H1 (cell line): ENCODE measurements at regions not wholly inside any gene's neighbourhood (a gene's known extent, or its start where the extent isn't known, plus 50 kb on each side); places are given as distances from the start of the nearest gene placed in this dataset.

Experiments
- CTCF ChIA-PET: fragments of 300-600 bp; sonication (Branson Sonifier 250); formaldehyde crosslinking; loops from one replicate; lab custom pipeline; 2021; ENCODE audit not compliant: partially characterized antibody; lab: Charles Lee
- POLR2A ChIA-PET: fragments of 300-600 bp; sonication (Branson Sonifier 250); formaldehyde crosslinking; loops from one replicate; lab custom pipeline; 2021; ENCODE audit warnings: inconsistent platforms; ENCODE audit not compliant: partially characterized antibody; lab: Charles Lee
- DNase-seq, 2 experiments: peaks; one replicate each; pipeline versions ENCODE4 v3.0.0 to v3.0.0-alpha.2; 2010 to 2022; ENCODE audit warnings: low spot score in 2 of 2, low read depth in 1 of 2, mixed read lengths in 1 of 2
- FAIRE-seq: peaks from 2 replicates; lab custom pipeline; 2011; peaks lifted over from hg19 to GRCh38; lab: Jason Lieb, UNC
- H2AFZ ChIP-seq: 2 replicates; pipeline ENCODE4 v1.8.1; 2012; ENCODE audit warnings: low read length, inconsistent platforms
- H2AK5ac ChIP-seq: 2 replicates; pipeline ENCODE4 v1.6.1; 2013; ENCODE audit warnings: low read depth, low read length
- H2BK120ac ChIP-seq: replicated peaks from 2 replicates; pipeline ENCODE3; 2013; ENCODE audit warnings: low read depth, low read length, inconsistent platforms
- H2BK12ac ChIP-seq: 2 replicates; pipeline ENCODE4 v1.6.1; 2013; ENCODE audit warnings: low read depth, low read length
- H2BK15ac ChIP-seq: 2 replicates; pipeline ENCODE4 v1.6.1; 2013; ENCODE audit warnings: low read length
- H2BK20ac ChIP-seq: 2 replicates; pipeline ENCODE4 v1.6.1; 2013; ENCODE audit warnings: low read length
- H2BK5ac ChIP-seq: 2 replicates; pipeline ENCODE4 v1.6.1; 2013; ENCODE audit warnings: low read depth, low read length
- H3K14ac ChIP-seq: 2 replicates; pipeline ENCODE4 v1.6.1; 2013; ENCODE audit warnings: inconsistent platforms; ENCODE audit not compliant: insufficient read length
- H3K18ac ChIP-seq: 2 replicates; pipeline ENCODE4 v1.6.1; 2013; ENCODE audit warnings: low read length; ENCODE audit errors: extremely low read depth
- H3K23ac ChIP-seq: 2 replicates; pipeline ENCODE4 v1.6.1; 2013; ENCODE audit warnings: inconsistent platforms; ENCODE audit not compliant: insufficient read length
- H3K23me2 ChIP-seq: 2 replicates; pipeline ENCODE4 v1.6.1; 2013; ENCODE audit warnings: low read depth, low read length
- H3K27ac ChIP-seq: 2 replicates; pipeline ENCODE4 v1.6.1; 2011; ENCODE audit warnings: low read depth, low read length, inconsistent platforms
- H3K27me3 ChIP-seq, 4 experiments: replicated peaks in 1 of 4; 1 replicate in 1 of 4; 2 replicates in 3 of 4; pipeline versions ENCODE4 v1.6.1 to v1.8.1; 2011 to 2013; ENCODE audit warnings: low read length in 3 of 4, mild to moderate bottlenecking in 3 of 4, inconsistent platforms in 2 of 4, mixed read lengths in 2 of 4, moderate library complexity in 1 of 4; ENCODE audit not compliant: control insufficient read depth in 3 of 4, insufficient read depth in 3 of 4; ENCODE audit errors: extremely low read depth in 1 of 4
- H3K36me3 ChIP-seq, 4 experiments: 2 replicates each; pipeline versions ENCODE4 v1.6.1 to v1.8.1; 2011 to 2013; ENCODE audit warnings: mild to moderate bottlenecking in 4 of 4, low read length in 3 of 4, moderate library complexity in 2 of 4, control low read depth in 1 of 4, inconsistent platforms in 1 of 4; ENCODE audit not compliant: insufficient read depth in 4 of 4, control insufficient read depth in 2 of 4
- H3K4ac ChIP-seq: replicated peaks from 2 replicates; pipeline ENCODE3; 2013; ENCODE audit warnings: low read length, low read depth, mixed read lengths, inconsistent platforms; ENCODE audit not compliant: insufficient read length
- H3K4me1 ChIP-seq, 4 experiments: replicated peaks in 1 of 4; 1 replicate in 1 of 4; 2 replicates in 3 of 4; pipeline versions ENCODE4 v1.6.1 to v1.8.1; 2011 to 2013; ENCODE audit warnings: low read length in 3 of 4, inconsistent platforms in 2 of 4, mixed read lengths in 1 of 4; ENCODE audit not compliant: insufficient read depth in 4 of 4, control insufficient read depth in 3 of 4
- H3K4me2 ChIP-seq, 2 experiments: 2 replicates each; pipeline versions ENCODE4 v1.6.1 to v1.8.1; 2011 to 2013; ENCODE audit warnings: low read depth in 2 of 2, low read length in 2 of 2, control low read depth in 1 of 2, inconsistent platforms in 1 of 2, mild to moderate bottlenecking in 1 of 2; ENCODE audit not compliant: insufficient read depth in 1 of 2
- H3K4me3 ChIP-seq, 4 experiments: fragments of 200-600, 300-600 bp in 1 of 4; sonication (generic), shearing (Covaris generic), sonication (Bioruptor Twin) in 1 of 4; 2 replicates each; pipeline versions ENCODE4 v1.5.1 to v1.8.1; 2011 to 2016; ENCODE audit warnings: low read length in 4 of 4, low read depth in 3 of 4, control low read depth in 2 of 4, inconsistent platforms in 2 of 4, mild to moderate bottlenecking in 2 of 4, mixed read lengths in 1 of 4, moderate library complexity in 1 of 4; ENCODE audit not compliant: insufficient read depth in 2 of 4; ENCODE audit errors: extremely low read depth in 1 of 4
- H3K56ac ChIP-seq: replicated peaks from 2 replicates; pipeline ENCODE3; 2013; ENCODE audit warnings: low read depth, mild to moderate bottlenecking, mixed read lengths, low read length, inconsistent platforms; ENCODE audit not compliant: insufficient read length
- H3K79me1 ChIP-seq: 2 replicates; pipeline ENCODE4 v1.6.1; 2013; ENCODE audit warnings: low read depth, low read length, control low read depth
- H3K79me2 ChIP-seq, 2 experiments: 2 replicates each; pipeline versions ENCODE4 v1.6.1 to v1.8.1; 2012 to 2013; ENCODE audit warnings: low read length in 2 of 2, mild to moderate bottlenecking in 2 of 2, inconsistent platforms in 1 of 2; ENCODE audit not compliant: insufficient read depth in 2 of 2, control insufficient read depth in 1 of 2
- H3K9ac ChIP-seq, 4 experiments: replicated peaks in 1 of 4; 1 replicate in 1 of 4; 2 replicates in 3 of 4; pipeline versions ENCODE4 v1.6.1 to v1.8.1; 2011 to 2013; ENCODE audit warnings: low read depth in 3 of 4, low read length in 3 of 4, control low read depth in 2 of 4, mild to moderate bottlenecking in 2 of 4, moderate library complexity in 2 of 4, inconsistent platforms in 1 of 4; ENCODE audit errors: extremely low read depth in 1 of 4
- H3K9me3 ChIP-seq, 2 experiments: 2 replicates each; pipeline versions ENCODE4 v1.6.1 to v1.8.1; 2012 to 2013; ENCODE audit warnings: mild to moderate bottlenecking in 2 of 2, moderate library complexity in 2 of 2, control low read depth in 1 of 2, inconsistent platforms in 1 of 2, low read depth in 1 of 2, low read length in 1 of 2, mixed read lengths in 1 of 2; ENCODE audit not compliant: insufficient read depth in 2 of 2
- H4K20me1 ChIP-seq, 2 experiments: replicated peaks in 1 of 2; 2 replicates each; pipeline versions ENCODE3 to v1.8.1; 2011 to 2013; ENCODE audit warnings: inconsistent platforms in 2 of 2, low read length in 2 of 2, mild to moderate bottlenecking in 1 of 2; ENCODE audit not compliant: insufficient read depth in 2 of 2, control insufficient read depth in 1 of 2
- H4K5ac ChIP-seq: 2 replicates; pipeline ENCODE4 v1.6.1; 2013; ENCODE audit warnings: low read length, low read depth, mixed read lengths, inconsistent platforms; ENCODE audit not compliant: insufficient read length
- H4K8ac ChIP-seq: 2 replicates; pipeline ENCODE4 v1.8.0; 2013; ENCODE audit warnings: mild to moderate bottlenecking, moderate library complexity, low read length, inconsistent platforms; ENCODE audit not compliant: insufficient read depth; ENCODE audit errors: extremely low read depth
- H4K91ac ChIP-seq: replicated peaks from 2 replicates; pipeline ENCODE3; 2013; ENCODE audit warnings: low read length, mixed read lengths, inconsistent platforms; ENCODE audit not compliant: insufficient read length
- KDM5A ChIP-seq: fragments of 200-600 bp; IDR thresholded peaks from 2 replicates; pipeline ENCODE4 v1.7.1; 2012; ENCODE audit warnings: mild to moderate bottlenecking, low read length, inconsistent platforms, mixed read lengths
- TAF1 ChIP-seq: IDR thresholded peaks from 2 replicates; pipeline ENCODE4 v1.6.1; 2011; ENCODE audit warnings: mild to moderate bottlenecking, low read depth, low read length
- WGBS, 2 experiments: shearing (Covaris generic) in 1 of 2; methylation state at CpG; one replicate each; pipeline versions ENCODE4 v1.1.6 to v1.1.7; 2013 to 2015; ENCODE audit warnings: low lambda C conversion rate in 2 of 2, mixed read lengths in 2 of 2, inconsistent platforms in 1 of 2, low coverage in 1 of 2, missing lambda C conversion rate in 1 of 2; ENCODE audit not compliant: insufficient replicate concordance in 2 of 2, insufficient coverage in 1 of 2, insufficient read length in 1 of 2; ENCODE audit errors: extremely low coverage in 1 of 2, missing lambda C conversion rate in 1 of 2; 5-methylcytosine and 5-hydroxymethylcytosine counted together
- TF ChIP-seq, protein P1 (sequence below): IDR thresholded peaks from 2 replicates; pipeline ENCODE4 v1.6.1; 2012; ENCODE audit warnings: low read length, inconsistent platforms

DNA sequence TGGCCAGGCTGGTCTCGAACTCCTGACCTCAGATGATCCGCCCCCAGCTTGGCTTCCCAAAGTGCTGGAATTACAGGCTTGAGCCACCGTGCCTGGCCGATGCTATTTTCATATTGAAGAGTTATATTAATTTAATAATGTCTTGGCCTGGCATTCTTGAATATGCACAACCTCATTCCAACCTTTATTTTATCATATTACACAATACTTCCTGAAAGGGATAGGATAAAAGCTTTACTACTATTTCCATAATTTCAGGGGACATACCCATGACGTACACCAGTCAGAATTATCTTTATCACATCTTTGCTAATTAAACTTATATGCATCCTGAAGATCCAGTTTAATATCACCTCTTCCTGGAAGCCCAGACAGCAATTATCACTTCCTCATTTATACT, 205.3 kb downstream of the ZIC4 start:
- 93% methylated on average over 5 of the region's 5 CpGs; no CpG with 5 or more reads in 1 of the 2 experiments for WGBS, 2 experiments
- Histone ChIP-seq H3K4me3 (no peak overlapping the region), H4K8ac (no peak overlapping the region), H3K23ac (no peak overlapping the region), H3K18ac (no peak overlapping the region), H2AFZ (no peak overlapping the region), H2BK12ac (no peak overlapping the region), H3K27ac (no peak overlapping the region), H4K5ac (no peak overlapping the region), H3K4me2 (no peak overlapping the region), H3K23me2 (no peaks in the 10 kb centered on the region), H2AK5ac (no peak overlapping the region), H2BK5ac (no peak overlapping the region), H3K4me1 (no peaks in the 10 kb centered on the region), H3K56ac (no peak overlapping the region), H3K36me3 (no peaks in the 10 kb centered on the region), H2BK15ac (no peak overlapping the region), H3K9ac (no peak overlapping the region), H2BK20ac (no peak overlapping the region), H2BK120ac (no peak overlapping the region), H3K9me3 (no peaks in the 10 kb centered on the region), H3K27me3 (no peaks in the 10 kb centered on the region), H3K79me1 (no peaks in the 10 kb centered on the region), H3K14ac (no peak overlapping the region), H3K79me2 (no peaks in the 10 kb centered on the region), H3K4ac (no peak overlapping the region), H4K20me1 (no peaks in the 10 kb centered on the region), H4K91ac (no peak overlapping the region)
- DNase-seq, result no peak
- POLR2A ChIA-PET, result no interaction called here
- no peak for FAIRE-seq
- CTCF ChIA-PET, result interaction anchor here (0.6 to 1.2 kb wide), 2 partner anchors 9 to 560 kb away, joined by 3 read pairs; no protein-coding TSS in a partner anchor
- TF ChIP-seq, protein P1, sequence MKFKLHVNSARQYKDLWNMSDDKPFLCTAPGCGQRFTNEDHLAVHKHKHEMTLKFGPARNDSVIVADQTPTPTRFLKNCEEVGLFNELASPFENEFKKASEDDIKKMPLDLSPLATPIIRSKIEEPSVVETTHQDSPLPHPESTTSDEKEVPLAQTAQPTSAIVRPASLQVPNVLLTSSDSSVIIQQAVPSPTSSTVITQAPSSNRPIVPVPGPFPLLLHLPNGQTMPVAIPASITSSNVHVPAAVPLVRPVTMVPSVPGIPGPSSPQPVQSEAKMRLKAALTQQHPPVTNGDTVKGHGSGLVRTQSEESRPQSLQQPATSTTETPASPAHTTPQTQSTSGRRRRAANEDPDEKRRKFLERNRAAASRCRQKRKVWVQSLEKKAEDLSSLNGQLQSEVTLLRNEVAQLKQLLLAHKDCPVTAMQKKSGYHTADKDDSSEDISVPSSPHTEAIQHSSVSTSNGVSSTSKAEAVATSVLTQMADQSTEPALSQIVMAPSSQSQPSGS, result no peak
- TF ChIP-seq KDM5A (no peak), TAF1 (no peak)
